ENCODE measurements at regions not wholly inside any gene's neighbourhood (a gene's known extent, or its start where the extent isn't known, plus 50 kb on each side); places are given as distances from the start of the nearest gene placed in this dataset.

- H3K9me3 ChIP-seq: no peaks in the 10 kb centered on the region
- no peaks in the 10 kb centered on the region for H3K36me3 ChIP-seq
- no peak overlapping the region for H3K27ac ChIP-seq
- H3K4me1 ChIP-seq (ENCODE audit: insufficient read depth): no peaks in the 10 kb centered on the region
- intact Hi-C loops (cut with DNase I): loop anchor here in 2 of 4 donors (10.0 kb wide), 2 partner anchors 48 to 62 kb away; no protein-coding TSS in a partner anchor
- H3K4me3 ChIP-seq: no peak overlapping the region
- TF ChIP-seq, protein P1, sequence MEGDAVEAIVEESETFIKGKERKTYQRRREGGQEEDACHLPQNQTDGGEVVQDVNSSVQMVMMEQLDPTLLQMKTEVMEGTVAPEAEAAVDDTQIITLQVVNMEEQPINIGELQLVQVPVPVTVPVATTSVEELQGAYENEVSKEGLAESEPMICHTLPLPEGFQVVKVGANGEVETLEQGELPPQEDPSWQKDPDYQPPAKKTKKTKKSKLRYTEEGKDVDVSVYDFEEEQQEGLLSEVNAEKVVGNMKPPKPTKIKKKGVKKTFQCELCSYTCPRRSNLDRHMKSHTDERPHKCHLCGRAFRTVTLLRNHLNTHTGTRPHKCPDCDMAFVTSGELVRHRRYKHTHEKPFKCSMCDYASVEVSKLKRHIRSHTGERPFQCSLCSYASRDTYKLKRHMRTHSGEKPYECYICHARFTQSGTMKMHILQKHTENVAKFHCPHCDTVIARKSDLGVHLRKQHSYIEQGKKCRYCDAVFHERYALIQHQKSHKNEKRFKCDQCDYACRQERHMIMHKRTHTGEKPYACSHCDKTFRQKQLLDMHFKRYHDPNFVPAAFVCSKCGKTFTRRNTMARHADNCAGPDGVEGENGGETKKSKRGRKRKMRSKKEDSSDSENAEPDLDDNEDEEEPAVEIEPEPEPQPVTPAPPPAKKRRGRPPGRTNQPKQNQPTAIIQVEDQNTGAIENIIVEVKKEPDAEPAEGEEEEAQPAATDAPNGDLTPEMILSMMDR (IDR thresholded peaks at IDR 0.05): no peak
- TF ChIP-seq POLR2A (IDR thresholded peaks at IDR 0.05): no peak
- no peak for TF ChIP-seq EP300 (IDR thresholded peaks at IDR 0.05)
- DNase-seq: no peak
- H3K27me3 ChIP-seq: no peaks in the 10 kb centered on the region
- WGBS, 3 donors: 72 to 74% (median 74%) methylated on average over 12 of the region's 12 CpGs
Measured at GRCh38 chr22:49592780-49593501, 234.7 kb downstream of the BRD1 start.

GRCh38 chr22:49590851-49591445 is 236.7 kb downstream of the BRD1 start:
- no peaks in the 10 kb centered on the region for H3K9me3 ChIP-seq
- TF ChIP-seq, protein P1 (IDR thresholded peaks at IDR 0.05): no peak
- TF ChIP-seq EP300 (IDR thresholded peaks at IDR 0.05) (no peak), POLR2A (IDR thresholded peaks at IDR 0.05) (no peak)
- no peaks in the 10 kb centered on the region for H3K4me1 ChIP-seq (ENCODE audit: insufficient read depth)
- WGBS, 3 donors: 77 to 86% (median 81%) methylated on average over 17 of the region's 17 CpGs
- no peak for DNase-seq
- H3K27ac ChIP-seq: no peak overlapping the region
- intact Hi-C loops (cut with DNase I): loop anchor here in 2 of 4 donors (10.0 kb wide), 2 partner anchors 46 to 64 kb away; no protein-coding TSS in a partner anchor
- H3K4me3 ChIP-seq: no peak overlapping the region
- H3K36me3 ChIP-seq: no peaks in the 10 kb centered on the region
- H3K27me3 ChIP-seq: no peaks in the 10 kb centered on the region

GRCh38 chr22:49590381-49590780 is 237.3 kb downstream of the BRD1 start:
- Histone ChIP-seq H3K27me3 (no peaks in the 10 kb centered on the region), H3K4me3 (no peak overlapping the region), H3K27ac (no peak overlapping the region), H3K36me3 (no peaks in the 10 kb centered on the region), H3K9me3 (no peaks in the 10 kb centered on the region), H3K4me1 (ENCODE audit: insufficient read depth) (no peaks in the 10 kb centered on the region)
- intact Hi-C loops (cut with DNase I): loop anchor here in 2 of 4 donors (10.0 kb wide), 2 partner anchors 46 to 64 kb away; no protein-coding TSS in a partner anchor
- 74 to 79% (median 75%) methylated on average over 17 of the region's 17 CpGs for WGBS, 3 donors
- TF ChIP-seq POLR2A (IDR thresholded peaks at IDR 0.05) (no peak), EP300 (IDR thresholded peaks at IDR 0.05) (no peak)
- TF ChIP-seq, protein P1 (IDR thresholded peaks at IDR 0.05): no peak
- DNase-seq: no peak

DNA sequence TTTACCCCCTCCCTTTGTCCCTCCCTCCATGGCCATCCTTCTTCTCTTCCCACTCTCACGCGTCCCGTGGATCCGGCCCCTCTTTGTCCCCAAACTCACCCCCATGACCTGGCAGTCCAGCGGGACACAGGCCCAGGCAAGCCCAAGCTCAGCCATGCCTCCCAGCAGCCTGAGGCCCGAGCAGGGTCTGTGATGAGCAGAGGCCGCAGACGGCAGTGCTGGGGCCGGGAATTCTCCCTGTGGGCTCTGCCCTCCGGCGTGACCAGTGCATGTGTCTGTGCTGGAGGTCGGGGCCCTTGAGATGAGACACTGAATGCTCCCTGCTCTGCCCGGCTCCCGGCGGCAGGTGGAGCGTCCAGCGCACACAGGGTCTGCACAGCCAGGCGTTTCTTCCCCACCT is 237.9 kb downstream of the BRD1 start:
- H3K36me3 ChIP-seq: no peaks in the 10 kb centered on the region
- intact Hi-C loops (cut with DNase I): loop anchor here in 2 of 4 donors (10.0 kb wide), 2 partner anchors 45 to 65 kb away; no protein-coding TSS in a partner anchor
- H3K4me1 ChIP-seq (ENCODE audit: insufficient read depth): no peaks in the 10 kb centered on the region
- TF ChIP-seq POLR2A (IDR thresholded peaks at IDR 0.05): no peak
- TF ChIP-seq, protein P1 (IDR thresholded peaks at IDR 0.05): no peak
- no peak for TF ChIP-seq EP300 (IDR thresholded peaks at IDR 0.05)
- no peak overlapping the region for H3K27ac ChIP-seq
- no peak for DNase-seq
- WGBS, 3 donors: 88 to 90% (median 89%) methylated on average over 18 of the region's 18 CpGs
- H3K4me3 ChIP-seq: no peak overlapping the region
- no peaks in the 10 kb centered on the region for H3K27me3 ChIP-seq
- H3K9me3 ChIP-seq: no peaks in the 10 kb centered on the region
